ENCODE measurements at regions not wholly inside any gene's neighbourhood (a gene's known extent, or its start where the extent isn't known, plus 50 kb on each side); places are given as distances from the start of the nearest gene placed in this dataset.

DNA sequence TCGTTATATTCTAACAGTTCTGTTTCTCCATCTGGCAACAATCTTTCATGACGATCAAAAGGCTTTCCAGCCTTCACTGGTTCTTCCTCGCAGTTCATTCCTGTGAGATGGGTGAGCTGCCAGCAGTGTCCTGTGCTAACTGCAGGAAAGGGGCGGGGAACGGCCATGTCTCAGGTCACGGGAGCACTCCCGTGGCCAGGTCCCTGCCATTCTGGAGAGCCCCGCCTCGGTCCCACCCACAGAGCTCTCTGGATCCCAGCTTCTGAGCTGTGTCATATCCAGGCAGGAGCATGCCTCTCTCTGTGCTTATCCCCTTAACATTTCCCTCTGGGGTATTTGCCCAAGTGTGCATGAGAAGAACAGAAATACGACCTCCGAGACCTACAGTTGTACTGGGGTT lies 297.8 kb upstream of the IRX2 start:
- no peak for DNase-seq (ENCODE audit: low read depth)

- no peak for DNase-seq (ENCODE audit: low read depth)
Observed at GRCh38 chr5:3047212-3047774, 295.8 kb upstream of the IRX2 start.

DNA sequence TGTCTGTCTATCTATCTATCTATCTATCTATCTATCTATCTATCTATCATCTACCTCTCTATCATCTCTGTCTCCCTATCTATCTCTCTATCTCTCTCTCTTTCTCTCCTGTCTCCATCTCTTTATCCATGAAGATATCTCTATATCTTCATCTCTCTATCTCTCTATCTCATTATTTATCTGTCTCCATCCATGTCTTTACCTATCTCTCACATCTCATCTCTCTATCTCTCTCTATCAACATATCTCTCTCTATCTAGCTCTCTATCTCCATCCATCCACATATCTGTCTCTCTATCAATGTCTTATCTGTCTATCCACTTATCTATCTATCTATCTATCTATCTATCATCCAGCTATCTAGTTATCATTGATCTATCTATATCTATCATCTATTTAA lies 292.1 kb upstream of the IRX2 start:
- DNase-seq (ENCODE audit: low read depth), result no peak

GRCh38 chr5:3041001-3041400 lies 289.5 kb upstream of the IRX2 start:
- DNase-seq (ENCODE audit: low read depth), result no peak

DNA sequence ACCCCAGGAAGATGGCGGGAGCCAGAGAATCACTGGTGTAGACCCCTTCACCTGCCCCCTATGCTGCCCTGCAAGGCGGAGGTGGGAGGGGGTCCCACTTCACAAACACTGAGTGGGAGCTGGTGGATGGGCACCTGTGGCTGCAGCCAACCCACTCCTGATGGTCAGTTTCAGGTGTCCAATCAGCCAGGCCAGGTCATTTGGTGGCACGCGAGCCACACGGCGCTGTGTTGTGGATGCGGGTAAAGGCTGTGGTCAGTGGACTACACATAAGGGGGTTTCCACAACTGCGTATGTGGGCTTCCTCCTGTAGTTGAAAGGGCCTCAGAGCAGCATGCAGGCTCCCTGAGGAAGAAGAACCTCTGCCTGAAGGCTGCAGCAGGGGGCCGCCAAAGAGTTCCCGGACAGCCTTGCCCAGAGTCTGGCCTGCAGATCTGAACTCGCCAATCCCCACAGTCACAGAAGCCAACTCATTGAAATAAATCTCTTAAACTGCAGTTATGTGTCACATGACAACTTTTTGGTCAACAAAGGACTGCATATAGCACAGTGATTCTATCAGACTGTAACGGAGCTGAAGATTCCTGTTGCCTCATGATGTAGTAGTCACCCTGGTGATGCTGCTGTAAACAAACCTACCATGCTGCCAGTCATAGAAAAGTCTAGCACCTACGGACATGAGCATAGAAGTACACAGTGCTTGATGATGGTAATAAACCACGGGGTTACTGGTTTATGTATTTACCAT lies 284.7 kb upstream of the IRX2 start:
- no peak for DNase-seq (ENCODE audit: low read depth)

GRCh38 chr5:3035452-3035851 lies 284.0 kb upstream of the IRX2 start:
- no peak for DNase-seq (ENCODE audit: low read depth)

GRCh38 chr5:3034881-3035280 lies 283.4 kb upstream of the IRX2 start:
- DNase-seq (ENCODE audit: low read depth), result no peak

DNA sequence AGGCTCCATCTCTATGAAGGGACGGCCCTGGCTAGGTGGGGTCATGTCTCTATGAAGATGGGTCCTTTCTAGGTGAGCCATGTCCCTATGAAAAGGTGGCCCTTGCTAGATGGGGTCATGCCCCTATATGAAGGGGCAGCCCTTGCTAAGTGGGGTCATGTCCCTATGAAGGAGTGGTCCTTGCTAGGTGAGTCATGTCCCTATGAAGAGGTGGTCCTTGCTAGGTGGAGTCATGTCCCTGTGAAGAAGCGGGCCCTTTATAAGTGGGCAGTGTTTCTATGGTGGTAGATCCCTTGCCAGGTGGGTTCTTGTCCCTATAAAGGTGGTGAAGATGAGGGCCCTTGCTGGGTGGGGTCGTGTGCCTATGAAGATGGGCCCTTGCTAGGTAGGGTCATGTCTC lies 283.0 kb upstream of the IRX2 start:
- no peak for DNase-seq (ENCODE audit: low read depth)

GRCh38 chr5:3033033-3033755 lies 281.7 kb upstream of the IRX2 start:
- no peak for DNase-seq (ENCODE audit: low read depth)

DNA sequence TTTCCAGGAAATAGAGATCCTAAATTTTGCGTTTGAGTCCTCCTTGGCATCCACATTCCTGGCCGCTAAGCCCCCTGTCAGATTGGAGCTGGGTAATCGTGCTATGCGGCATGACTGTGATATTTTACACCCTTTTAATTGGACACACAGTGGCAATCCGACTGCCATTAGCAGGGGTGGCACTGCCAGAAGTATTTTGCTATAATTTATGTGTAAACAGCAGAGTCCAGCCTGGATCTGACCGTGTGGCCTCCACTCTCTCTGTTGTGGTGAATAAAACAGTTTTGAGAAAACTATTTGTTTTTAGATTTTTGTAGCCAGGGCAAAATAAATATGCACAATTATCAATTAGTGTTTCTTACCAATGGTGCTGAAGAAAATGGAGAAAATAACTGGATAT lies 281.0 kb upstream of the IRX2 start:
- DNase-seq (ENCODE audit: low read depth), result no peak

DNA sequence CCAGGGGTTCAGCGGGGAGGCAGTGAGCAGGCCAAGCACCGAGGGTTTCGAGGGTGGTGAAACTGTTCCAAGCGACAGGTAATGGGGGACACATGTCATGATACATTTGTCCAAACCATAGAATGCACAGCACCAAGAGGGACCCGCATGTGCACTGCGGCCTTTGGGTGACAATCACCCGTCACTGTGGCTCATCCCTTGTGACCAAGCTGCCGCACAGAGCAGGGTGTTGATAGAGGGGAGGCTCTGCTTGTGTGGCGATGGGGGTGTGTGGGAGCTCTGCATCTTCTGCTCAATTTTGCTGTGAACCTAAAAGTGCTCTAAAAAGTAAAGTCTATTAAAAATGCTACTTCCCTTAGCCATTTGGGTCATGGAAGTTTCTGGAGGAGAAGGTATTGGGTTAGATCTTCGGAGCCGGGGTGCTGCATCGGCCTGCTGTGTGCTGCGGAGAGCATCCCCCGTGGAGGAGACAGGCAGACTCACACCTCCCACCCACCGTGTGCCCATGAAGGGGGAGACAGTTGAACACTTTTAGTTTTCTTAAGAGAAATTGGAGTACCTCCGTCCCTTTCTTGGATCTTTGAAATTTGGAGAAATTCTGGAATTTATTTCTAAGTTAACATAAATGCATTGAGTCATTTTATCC lies 280.4 kb upstream of the IRX2 start:
- DNase-seq (ENCODE audit: low read depth), result no peak

DNA sequence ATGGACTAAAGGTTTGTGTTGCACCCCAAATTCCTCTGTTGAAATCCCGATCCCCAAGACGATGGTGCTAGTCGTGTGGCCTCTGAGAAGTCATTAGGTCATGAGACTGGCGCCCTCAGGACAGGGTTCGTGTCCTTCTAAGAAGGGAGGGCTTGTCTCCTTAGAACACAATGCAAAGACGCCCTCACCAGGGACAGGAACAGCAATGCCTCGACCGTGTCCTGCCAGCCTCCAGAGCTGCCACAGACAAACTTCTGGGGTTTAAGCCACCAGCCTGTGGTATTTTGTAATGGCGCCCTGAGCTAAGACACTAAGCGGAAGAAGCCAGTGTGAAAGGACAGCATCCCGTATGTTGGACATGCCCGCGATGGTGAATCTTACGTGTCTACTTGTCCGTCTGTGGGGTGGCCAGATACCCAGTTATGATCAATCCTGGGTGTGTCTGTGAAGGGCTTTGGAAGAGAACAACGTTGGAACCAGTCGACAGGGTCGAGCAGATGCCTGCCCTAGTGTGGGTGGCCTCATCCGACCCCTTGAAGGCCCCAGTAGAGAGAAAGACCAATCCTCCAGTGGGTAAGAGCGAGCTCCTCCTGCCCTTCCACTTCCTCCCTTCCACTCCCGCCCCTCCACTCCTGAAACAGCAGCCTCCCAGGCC lies 279.2 kb upstream of the IRX2 start:
- no peak for DNase-seq (ENCODE audit: low read depth)

DNA sequence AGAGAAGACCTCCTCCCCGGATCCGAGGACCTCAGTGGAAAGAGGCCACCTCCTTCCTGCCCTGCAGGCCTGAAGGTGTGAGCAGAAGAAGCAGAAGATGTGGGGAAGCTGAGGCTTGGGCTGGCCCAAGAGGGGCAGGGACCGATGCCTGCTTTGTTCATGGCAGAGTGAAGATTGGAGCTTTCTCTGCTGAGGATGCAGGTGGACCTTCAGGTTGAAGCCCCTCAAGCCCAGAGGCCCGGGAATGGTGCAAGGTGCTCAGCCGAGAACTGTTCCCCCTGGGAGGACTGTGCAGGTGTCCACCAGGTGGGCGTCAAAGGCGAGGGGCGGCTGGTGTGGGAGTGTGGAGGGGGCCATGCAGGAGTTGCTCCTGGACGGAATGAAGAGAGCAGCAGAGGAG lies 277.9 kb upstream of the IRX2 start:
- DNase-seq (ENCODE audit: low read depth), result no peak

GRCh38 chr5:3027866-3028635 lies 276.6 kb upstream of the IRX2 start:
- no peak for DNase-seq (ENCODE audit: low read depth)

DNA sequence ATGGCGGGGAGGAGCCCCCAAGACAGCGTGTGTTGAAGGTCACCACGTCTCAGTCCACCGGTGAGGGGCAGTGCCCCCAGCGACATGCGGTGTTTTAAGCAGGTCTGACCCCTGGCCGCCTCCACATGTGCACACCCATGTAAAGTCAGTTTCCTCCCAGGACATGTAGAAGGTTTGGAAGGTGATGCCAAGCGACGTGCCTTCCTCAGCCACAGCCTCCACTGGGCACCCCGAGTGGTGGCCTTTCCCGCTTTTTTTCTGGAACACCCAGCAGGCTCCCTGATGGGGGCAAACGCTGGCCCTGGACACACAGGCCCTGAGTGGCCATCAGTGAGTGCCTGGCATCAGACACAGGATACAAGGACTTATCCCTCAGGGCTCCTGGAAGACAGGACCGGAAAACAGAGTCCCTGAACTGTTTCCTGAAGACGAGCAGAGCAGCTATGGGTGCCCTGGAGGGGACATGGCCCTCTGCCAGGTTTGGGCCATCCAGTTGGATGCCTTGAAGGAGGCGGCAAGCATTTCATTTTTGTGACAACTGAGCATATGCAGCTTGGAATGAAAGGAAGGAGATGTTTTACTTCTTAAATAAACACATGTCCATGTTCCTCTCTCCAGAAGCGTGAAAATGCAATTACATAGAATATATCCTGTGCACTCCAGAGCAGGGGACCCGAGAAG lies 275.8 kb upstream of the IRX2 start:
- no peak for DNase-seq (ENCODE audit: low read depth)

DNA sequence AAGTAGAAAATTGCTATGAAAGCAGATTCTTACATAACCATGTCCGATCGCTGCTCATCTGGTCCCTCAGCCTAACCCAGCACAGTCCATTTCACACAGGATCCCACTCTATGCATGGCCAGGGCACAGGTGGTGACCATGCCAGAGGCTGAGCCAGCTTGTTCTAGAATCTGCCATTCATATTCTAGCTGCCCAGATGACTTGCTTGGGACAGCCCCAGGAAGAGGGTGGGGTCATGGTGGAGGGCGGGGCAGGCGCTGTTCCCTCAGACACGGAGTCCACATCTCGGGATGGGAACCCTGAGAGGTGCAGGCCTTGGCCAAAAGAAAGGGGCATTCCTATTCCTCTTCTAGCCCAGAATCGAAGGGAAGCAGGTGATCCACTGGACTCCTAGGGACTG lies 275.2 kb upstream of the IRX2 start:
- DNase-seq (ENCODE audit: low read depth), result no peak

DNA sequence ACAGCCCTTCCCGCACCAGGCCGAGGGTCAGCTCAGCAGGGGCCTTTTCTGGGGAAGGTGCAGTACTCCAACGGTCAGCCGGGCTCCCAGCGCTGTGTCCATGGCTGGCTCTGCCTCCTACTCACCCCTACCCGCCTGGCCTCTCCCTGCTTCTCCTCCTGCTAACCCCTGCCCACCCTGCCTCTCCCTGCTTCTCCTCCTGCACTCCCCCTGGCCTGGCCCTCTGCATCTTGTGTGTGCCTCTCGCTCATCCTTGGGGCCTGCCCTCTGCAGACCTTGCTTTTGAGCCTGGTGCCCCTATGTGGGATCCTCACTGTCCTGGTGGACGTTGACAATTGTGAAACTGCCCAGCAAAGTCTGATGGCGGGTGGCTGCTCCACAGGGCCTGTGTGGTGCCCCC lies 274.6 kb upstream of the IRX2 start:
- no peak for DNase-seq (ENCODE audit: low read depth)

- no peak for DNase-seq (ENCODE audit: low read depth)
Observed at GRCh38 chr5:3025392-3025791, 273.9 kb upstream of the IRX2 start.

- no peak for DNase-seq (ENCODE audit: low read depth)
Observed at GRCh38 chr5:3024976-3025375, 273.5 kb upstream of the IRX2 start.

DNA sequence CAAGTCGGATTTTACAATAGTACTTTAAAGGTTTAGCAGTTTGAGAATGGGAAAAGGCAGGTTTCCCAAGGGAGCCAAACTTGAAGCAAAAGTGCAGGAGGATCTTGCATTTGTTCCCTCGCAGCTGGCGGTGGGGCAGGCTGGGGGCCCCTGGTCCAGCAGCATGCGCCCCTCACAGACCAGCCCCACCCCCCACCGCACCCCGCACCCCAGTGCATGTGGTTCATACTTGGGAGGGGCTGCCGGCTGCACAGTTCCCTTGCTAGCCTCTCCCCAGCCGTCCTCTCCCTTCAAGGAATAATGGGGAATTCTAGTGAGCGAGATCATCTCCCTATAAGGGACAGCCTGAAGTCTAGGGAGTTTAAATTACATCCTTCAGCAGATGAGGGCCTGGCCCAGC lies 273.1 kb upstream of the IRX2 start:
- no peak for DNase-seq (ENCODE audit: low read depth)

GRCh38 chr5:3024126-3024525 lies 272.6 kb upstream of the IRX2 start:
- DNase-seq (ENCODE audit: low read depth), result no peak

All from renal cortical epithelial cell (primary cell).